GM23338 (cell line): ENCODE measurements at regions not wholly inside any gene's neighbourhood (a gene's known extent, or its start where the extent isn't known, plus 50 kb on each side); places are given as distances from the start of the nearest gene placed in this dataset.

Source experiments
- ATAC-seq: fragments of 200-7000 bp; cut with Tn5 transposase; 3 replicates; pipeline ENCODE4 v1.9.1; 2020
- DNase-seq: peaks from one replicate; pipeline ENCODE4 v3.0.0-alpha.2; 2015; ENCODE audit warnings: low spot score
- H2AFZ ChIP-seq: fragments of 200-600 bp; sonication (generic); 2 replicates; pipeline ENCODE4 v1.8.0; 2016; ENCODE audit warnings: antibody characterized with exemption, mild to moderate bottlenecking, moderate library complexity
- H3F3A ChIP-seq: fragments of 200-600 bp; sonication (generic); replicated peaks from 2 replicates; pipeline ENCODE4 v1.8.0; 2017; ENCODE audit warnings: antibody characterized with exemption, mixed run types, low read depth
- H3K27ac ChIP-seq: fragments of 200-600 bp; sonication (generic); 2 replicates; pipeline ENCODE4 v1.6.1; 2016; ENCODE audit warnings: low read depth
- H3K27me3 ChIP-seq: fragments of 200-600 bp; sonication (generic); 2 replicates; pipeline ENCODE4 v1.8.0; 2016; ENCODE audit warnings: mild to moderate bottlenecking, mixed run types, moderate library complexity; ENCODE audit not compliant: insufficient read depth
- H3K36me3 ChIP-seq: fragments of 200-600 bp; sonication (generic); 2 replicates; pipeline ENCODE4 v1.8.0; 2016; ENCODE audit warnings: mild to moderate bottlenecking; ENCODE audit not compliant: insufficient read depth
- H3K4me1 ChIP-seq: fragments of 200-600 bp; sonication (generic); 2 replicates; pipeline ENCODE4 v1.8.0; 2016; ENCODE audit warnings: mild to moderate bottlenecking, moderate library complexity; ENCODE audit not compliant: insufficient read depth
- H3K4me2 ChIP-seq: fragments of 200-600 bp; sonication (generic); 2 replicates; pipeline ENCODE4 v1.7.1; 2017; ENCODE audit warnings: mixed run types
- H3K4me3 ChIP-seq: fragments of 200-600 bp; sonication (generic); 2 replicates; pipeline ENCODE4 v1.6.1; 2016; ENCODE audit warnings: mixed run types
- H3K79me2 ChIP-seq: fragments of 200-600 bp; sonication (generic); replicated peaks from 2 replicates; pipeline ENCODE4 v1.8.0; 2017; ENCODE audit warnings: mild to moderate bottlenecking; ENCODE audit not compliant: insufficient read depth
- H3K9me2 ChIP-seq: fragments of 200-600 bp; sonication (generic); 2 replicates; pipeline ENCODE4 v1.8.0; 2017; ENCODE audit not compliant: insufficient read depth
- H4K20me1 ChIP-seq: fragments of 200-600 bp; sonication (generic); replicated peaks from 2 replicates; pipeline ENCODE4 v1.8.0; 2017; ENCODE audit warnings: mild to moderate bottlenecking; ENCODE audit not compliant: insufficient read depth
- H3K27ac Mint-ChIP-seq: 2 replicates; pipeline ENCODE4 v1.8.0; 2020; ENCODE audit warnings: inconsistent platforms, mild to moderate bottlenecking, moderate library complexity, mixed read lengths
- H3K27me3 Mint-ChIP-seq: 3 replicates; pipeline ENCODE4 v1.8.0; 2022; ENCODE audit warnings: low read depth, mild to moderate bottlenecking, moderate library complexity, mixed read lengths, inconsistent platforms; ENCODE audit not compliant: insufficient read depth, poor library complexity
- H3K36me3 Mint-ChIP-seq: 3 replicates; pipeline ENCODE4 v1.8.0; 2021; ENCODE audit warnings: low read depth, mild to moderate bottlenecking, inconsistent platforms, moderate library complexity, mixed read lengths
- H3K4me1 Mint-ChIP-seq: 3 replicates; pipeline ENCODE4 v1.8.0; 2020; ENCODE audit warnings: mild to moderate bottlenecking, inconsistent platforms, mixed read lengths
- H3K4me3 Mint-ChIP-seq: 3 replicates; pipeline ENCODE4 v1.8.0; 2021; ENCODE audit warnings: moderate library complexity, mild to moderate bottlenecking, inconsistent platforms, mixed read lengths
- H3K9me3 Mint-ChIP-seq: 3 replicates; pipeline ENCODE4 v1.8.0; 2020; ENCODE audit warnings: moderate library complexity, mild to moderate bottlenecking, inconsistent platforms, mixed read lengths
- CREB1 ChIP-seq: fragments of 250-450 bp; sonication (Bioruptor Pico); IDR thresholded peaks from 2 replicates; pipeline ENCODE4 v1.5.0; 2020; ENCODE audit warnings: low read depth, mild to moderate bottlenecking, moderate library complexity
- ETS1 ChIP-seq: IDR thresholded peaks from 2 replicates; pipeline ENCODE4 v1.6.1; 2016; ENCODE audit warnings: antibody characterized with exemption
- EZH2phosphoT487 ChIP-seq: fragments of 200-600 bp; sonication (generic); IDR thresholded peaks from one replicate; pipeline ENCODE4 v1.8.1; 2018; ENCODE audit warnings: antibody characterized with exemption; ENCODE audit not compliant: unreplicated experiment
- POLR2AphosphoS5 ChIP-seq: IDR thresholded peaks from 2 replicates; pipeline ENCODE4 v1.6.1; 2016; ENCODE audit warnings: antibody characterized with exemption, low read depth
- REST ChIP-seq: IDR thresholded peaks from one replicate; pipeline ENCODE4 v1.6.1; 2018; ENCODE audit warnings: antibody characterized with exemption; ENCODE audit not compliant: unreplicated experiment
- STAT1 ChIP-seq: IDR thresholded peaks from one replicate; pipeline ENCODE4 v1.6.1; 2016; ENCODE audit warnings: antibody characterized with exemption; ENCODE audit not compliant: unreplicated experiment
- ZNF462 ChIP-seq: fragments of 250-450 bp; sonication (Bioruptor Pico); IDR thresholded peaks from 2 replicates; pipeline ENCODE4 v1.5.0; 2020; ENCODE audit warnings: mild to moderate bottlenecking, moderate library complexity

- no peaks in the 10 kb centered on the region for H3K4me1 ChIP-seq
- no peak overlapping the region for H3K4me3 Mint-ChIP-seq
- no peak for DNase-seq
- no peaks in the 10 kb centered on the region for H4K20me1 ChIP-seq
- no peaks in the 10 kb centered on the region for H3K27me3 ChIP-seq
- no peaks in the 10 kb centered on the region for H3K9me2 ChIP-seq
- no peak for ATAC-seq
- no peaks in the 10 kb centered on the region for H3K79me2 ChIP-seq
- no peaks in the 10 kb centered on the region for H3K36me3 ChIP-seq
- no peak overlapping the region for H3K27ac ChIP-seq
- no peak overlapping the region for H3K4me2 ChIP-seq
- H3K4me1 Mint-ChIP-seq, result no peaks in the 10 kb centered on the region
- no peak overlapping the region for H2AFZ ChIP-seq
- H3K4me3 ChIP-seq, result no peak overlapping the region
- H3K27ac Mint-ChIP-seq, result no peak overlapping the region
- H3K9me3 Mint-ChIP-seq, result peaks cover 22% of the 10 kb centered on the region
- H3F3A ChIP-seq, result no peaks in the 10 kb centered on the region
- TF ChIP-seq CREB1 (CRISPR knock-in tag) (no peak), REST (no peak), EZH2phosphoT487 (no peak), POLR2AphosphoS5 (no peak)
- peaks cover 4% of the 10 kb centered on the region; the same call in 2 of the 3 replicates for H3K36me3 Mint-ChIP-seq
- no peaks in the 10 kb centered on the region for H3K27me3 Mint-ChIP-seq
Observed at GRCh38 chrX:46059316-46059715, 485.9 kb downstream of the ZNF674 start.

GRCh38 chrX:46044486-46044885 is 500.7 kb downstream of the ZNF674 start:
- Mint-ChIP-seq H3K4me3 (no peak overlapping the region), H3K4me1 (no peaks in the 10 kb centered on the region), H3K27ac (no peak overlapping the region), H3K36me3 (peaks cover 4% of the 10 kb centered on the region; the same call in 2 of the 3 replicates), H3K27me3 (no peaks in the 10 kb centered on the region), H3K9me3 (peaks cover 7% of the 10 kb centered on the region; the same call in 2 of the 3 replicates)
- ATAC-seq (no peak), DNase-seq (no peak)
- Histone ChIP-seq H4K20me1 (no peaks in the 10 kb centered on the region), H3K4me3 (no peak overlapping the region), H3F3A (no peaks in the 10 kb centered on the region), H3K27ac (no peak overlapping the region), H3K79me2 (no peaks in the 10 kb centered on the region), H3K9me2 (no peaks in the 10 kb centered on the region), H3K4me2 (no peak overlapping the region), H3K4me1 (no peaks in the 10 kb centered on the region), H2AFZ (no peak overlapping the region), H3K36me3 (no peaks in the 10 kb centered on the region), H3K27me3 (no peaks in the 10 kb centered on the region)
- TF ChIP-seq REST (no peak), ZNF462 (CRISPR knock-in tag) (no peak), STAT1 (no peak), ETS1 (no peak), POLR2AphosphoS5 (no peak)
